Hematopoietic multipotent progenitor cell (in vitro differentiated cells): ENCODE measurements at regions not wholly inside any gene's neighbourhood (a gene's known extent, or its start where the extent isn't known, plus 50 kb on each side); places are given as distances from the start of the nearest gene placed in this dataset.

Source experiments
- DNase-seq, 3 donors: peaks; one replicate each; pipeline ENCODE4 v3.0.0-alpha.2; 2011 to 2015; ENCODE audit warnings: low read depth in 2 of 3, low spot score in 2 of 3

DNA sequence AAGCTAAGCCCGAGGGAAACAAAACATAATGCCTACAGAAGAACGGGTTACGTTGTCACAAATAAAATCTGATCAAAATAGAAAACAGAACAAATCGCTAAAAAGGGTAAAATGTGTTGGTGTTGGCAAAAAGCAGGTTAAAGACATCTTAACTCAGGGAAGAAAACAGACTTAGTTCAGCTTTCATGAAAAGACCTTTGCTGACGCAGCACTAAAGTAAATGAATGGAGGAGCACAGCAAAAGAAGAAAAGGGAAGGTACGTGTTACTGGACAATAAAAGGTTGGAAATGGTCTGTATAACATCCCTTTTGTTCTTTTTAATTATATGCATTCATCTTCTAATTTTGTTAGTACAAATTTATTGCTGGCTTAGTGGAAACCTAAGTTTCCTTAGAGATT is 117.4 kb upstream of the DSEL start:
- DNase-seq, result no peak

- no peak for DNase-seq
Measured at GRCh38 chr18:67621906-67622305, 105.4 kb upstream of the DSEL start.

GRCh38 chr18:67621049-67621713 is 104.7 kb upstream of the DSEL start:
- no peak for DNase-seq

- DNase-seq, result no peak
Measured at GRCh38 chr18:67618061-67618460, 101.5 kb upstream of the DSEL start.

DNA sequence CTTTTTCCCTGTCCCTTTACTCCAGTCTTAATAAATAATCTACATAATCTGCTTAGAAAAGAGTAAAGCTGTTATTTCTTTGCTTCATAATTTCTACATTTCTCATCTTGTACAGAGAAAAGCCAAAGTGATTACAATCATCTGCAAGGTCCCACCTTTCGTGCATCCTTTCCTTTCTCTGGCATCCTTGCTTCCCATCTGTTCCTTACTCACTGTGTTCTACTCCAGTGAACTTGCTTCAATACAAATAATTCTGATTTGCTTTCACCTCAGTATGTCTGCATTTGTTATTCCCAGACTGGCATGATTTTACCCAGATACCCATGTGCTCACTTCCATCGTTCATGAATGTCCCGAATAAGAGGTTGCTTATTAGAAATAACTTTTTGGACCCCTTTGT is 99.4 kb upstream of the DSEL start:
- DNase-seq, result no peak

GRCh38 chr18:67613731-67614130 is 97.2 kb upstream of the DSEL start:
- no peak for DNase-seq

DNA sequence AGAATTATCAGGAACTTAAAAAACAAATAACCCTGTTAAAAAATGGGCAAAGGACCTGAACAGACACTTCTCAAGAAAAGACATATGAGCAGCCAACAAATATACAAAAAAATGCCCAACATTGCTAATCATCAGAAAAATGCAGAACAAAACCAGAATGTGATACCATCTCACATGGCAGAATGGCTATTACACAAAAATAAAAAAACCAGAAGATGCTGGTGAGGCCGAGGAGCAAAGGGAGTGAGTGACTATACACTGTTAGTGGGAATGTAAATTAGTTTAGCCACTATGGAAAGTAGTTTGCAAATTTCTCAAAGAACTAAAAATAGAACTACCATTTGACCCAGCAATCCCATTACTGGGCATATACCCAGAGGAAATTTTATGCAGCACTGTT is 95.8 kb upstream of the DSEL start:
- DNase-seq, result no peak

DNA sequence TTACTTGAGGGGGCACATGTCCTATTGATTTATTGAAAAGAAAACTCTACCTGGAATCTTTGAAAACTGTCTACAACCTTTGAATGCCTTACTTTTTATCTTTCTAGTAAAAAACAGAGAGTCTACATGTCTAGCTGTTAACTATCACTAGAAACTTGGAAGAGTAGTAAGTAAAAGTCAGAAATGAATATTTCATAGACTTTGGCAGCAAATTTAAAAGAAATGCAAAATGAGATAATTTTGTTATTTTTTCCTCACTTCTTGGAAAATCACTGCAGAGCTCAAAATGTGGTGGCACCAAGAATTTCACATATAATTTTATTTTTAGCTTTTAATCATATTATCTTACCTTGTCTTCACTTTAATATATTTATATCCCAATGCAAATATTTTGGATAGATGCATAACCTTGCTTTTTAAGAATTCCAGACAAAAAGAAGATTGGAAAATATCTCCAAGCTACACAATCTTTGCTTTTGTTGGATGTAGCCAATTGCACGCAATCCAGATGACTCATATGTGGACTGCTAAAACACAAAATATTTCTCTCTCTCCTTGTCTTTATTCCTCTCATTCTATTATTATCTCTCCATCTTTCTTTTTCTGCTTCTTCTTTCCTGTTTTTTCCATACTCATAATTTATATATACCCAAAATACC is 92.2 kb upstream of the DSEL start:
- no peak for DNase-seq

GRCh38 chr18:67608191-67608590 is 91.7 kb upstream of the DSEL start:
- no peak for DNase-seq

GRCh38 chr18:67600181-67601180 is 84.0 kb upstream of the DSEL start:
- DNase-seq, result no peak

DNA sequence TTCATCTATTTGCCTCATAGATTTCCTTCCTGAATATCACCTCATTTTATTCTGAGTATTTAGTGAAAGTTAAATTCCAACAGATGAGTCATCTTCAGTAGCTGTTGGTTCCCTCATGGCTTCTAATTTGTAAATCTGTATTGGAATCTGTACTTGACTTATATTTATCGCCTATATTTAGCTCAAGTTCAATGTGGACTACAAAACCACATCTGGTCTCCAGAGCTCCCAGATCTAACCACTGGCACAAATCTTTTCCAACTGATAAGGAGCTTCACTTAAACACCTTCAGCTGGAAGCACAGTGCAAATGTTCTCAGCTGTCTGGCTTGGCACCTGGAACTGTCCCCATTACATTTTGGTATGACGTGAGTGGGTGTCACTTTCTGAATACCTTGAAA is 82.8 kb upstream of the DSEL start:
- DNase-seq, result no peak

GRCh38 chr18:67597759-67598158 is 81.2 kb upstream of the DSEL start:
- DNase-seq, result no peak

- no peak for DNase-seq
Measured at GRCh38 chr18:67596003-67596402, 79.5 kb upstream of the DSEL start.

DNA sequence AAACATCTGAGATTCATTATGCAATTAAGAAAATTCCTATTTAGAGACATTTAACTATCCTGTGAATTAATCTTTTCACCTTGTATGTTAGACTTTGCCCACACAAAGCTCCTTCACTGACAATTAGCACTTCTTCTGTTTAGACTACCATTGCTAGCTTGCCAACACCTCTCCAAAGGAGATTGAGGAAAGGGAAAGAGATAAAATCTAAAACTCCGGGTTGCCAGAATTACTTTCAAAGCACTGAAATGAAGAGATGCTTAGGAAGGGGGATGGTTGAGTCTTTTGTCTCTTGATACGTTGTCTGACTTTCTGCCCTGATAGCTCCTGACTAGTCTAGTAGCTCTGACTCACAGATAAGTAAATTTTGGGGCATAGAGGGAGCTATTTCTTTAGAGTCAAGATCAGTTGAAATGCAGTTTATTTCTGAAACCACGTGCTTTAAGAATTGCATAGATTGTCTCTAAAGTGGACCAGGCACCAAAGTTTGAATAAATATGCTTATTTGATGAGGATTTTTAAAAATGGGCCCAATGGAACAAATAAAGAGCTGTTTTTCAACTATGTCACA is 74.1 kb upstream of the DSEL start:
- DNase-seq, result no peak

DNA sequence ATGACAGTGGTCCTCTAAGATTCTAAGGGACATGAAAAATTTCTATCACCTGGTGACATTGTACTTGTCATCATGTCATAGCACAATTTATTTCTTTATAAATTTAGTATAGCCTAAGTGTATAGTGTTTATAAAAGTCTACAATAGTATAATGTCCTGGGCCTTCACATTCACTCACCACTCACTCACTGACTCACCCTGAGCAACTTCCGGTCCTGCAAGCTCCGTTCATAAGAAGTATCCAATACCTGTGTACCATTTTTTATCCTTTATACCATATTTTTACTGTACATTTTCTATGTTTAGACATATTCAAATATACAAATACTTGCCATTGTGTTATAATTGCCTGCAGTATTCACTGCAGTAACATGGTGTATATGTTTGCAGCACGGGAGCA is 72.8 kb upstream of the DSEL start:
- no peak for DNase-seq

DNA sequence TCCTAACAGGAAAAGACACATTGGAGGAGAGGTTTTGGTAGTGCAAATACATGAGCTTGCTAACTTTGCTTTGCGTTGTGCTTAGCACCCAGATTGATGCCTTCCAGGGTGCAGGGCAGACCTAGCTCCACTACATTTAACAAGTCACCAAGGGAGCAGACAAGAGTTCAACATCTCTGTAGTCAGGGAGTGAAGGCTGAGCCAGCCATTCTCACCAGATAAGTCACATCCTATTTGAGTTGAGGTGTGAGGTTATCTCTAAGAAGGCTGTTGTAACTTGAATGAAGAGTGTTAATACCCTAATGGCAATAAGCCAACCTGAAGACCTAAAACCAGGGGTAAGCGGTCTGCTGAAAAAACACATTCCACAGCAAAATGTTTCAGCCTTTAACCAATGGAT is 69.6 kb upstream of the DSEL start:
- DNase-seq, result no peak

DNA sequence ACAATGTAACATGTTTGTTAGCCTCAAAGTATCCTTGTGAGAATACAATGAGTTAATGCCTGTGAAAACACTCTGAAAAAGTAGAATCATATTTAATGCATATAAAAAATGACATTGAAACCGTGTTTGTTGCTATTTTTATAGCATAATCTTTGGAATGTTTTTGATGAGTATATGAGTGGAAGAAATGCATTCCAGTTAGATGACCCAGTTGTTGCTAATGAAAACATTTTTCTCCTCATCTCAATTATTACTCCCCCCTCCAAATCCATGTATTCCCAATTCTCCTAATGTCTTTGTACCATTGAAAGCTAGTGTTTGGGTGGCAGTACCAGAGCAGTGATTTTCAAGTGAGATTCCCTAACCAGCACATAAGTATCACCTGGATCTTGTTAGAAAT is 67.1 kb upstream of the DSEL start:
- no peak for DNase-seq

DNA sequence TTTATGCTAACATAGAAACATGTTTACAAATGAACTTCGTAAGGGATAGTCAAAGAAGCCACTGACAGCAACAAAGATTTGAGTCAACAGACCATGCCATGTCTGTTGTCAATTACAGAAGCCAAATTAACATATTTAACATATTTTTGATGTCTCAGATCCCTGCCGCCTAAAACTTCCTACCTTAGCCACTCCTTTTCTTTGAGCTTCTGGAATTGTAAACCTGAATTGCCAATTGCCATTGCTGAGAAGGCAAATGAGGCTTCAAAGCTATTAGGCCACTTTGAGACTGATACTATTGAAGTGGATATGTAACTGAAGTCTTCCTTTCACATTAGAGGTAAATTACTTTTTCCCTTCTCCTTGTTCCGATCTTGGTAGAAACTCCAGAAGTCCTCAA is 66.0 kb upstream of the DSEL start:
- no peak for DNase-seq

GRCh38 chr18:67581178-67581577 is 64.7 kb upstream of the DSEL start:
- DNase-seq, result no peak

GRCh38 chr18:67577386-67577785 is 60.9 kb upstream of the DSEL start:
- no peak for DNase-seq

- no peak for DNase-seq
Measured at GRCh38 chr18:67574749-67575148, 58.2 kb upstream of the DSEL start.
